Smooth muscle cell of the brain vasculature (primary cell): ENCODE measurements at regions not wholly inside any gene's neighbourhood (a gene's known extent, or its start where the extent isn't known, plus 50 kb on each side); places are given as distances from the start of the nearest gene placed in this dataset.
A peak's percentile ranks its signal among the peaks of the same experiment; 100 is the strongest.

Experiments
- DNase-seq: peaks from one replicate; pipeline ENCODE4 v3.0.0-alpha.2; 2012; ENCODE audit warnings: low read depth, low spot score

- DNase-seq = no peak
These were observed 184.8 kb downstream of the CXCL12 start for GRCh38 chr10:44199991-44200655.

- no peak for DNase-seq
These were observed 185.6 kb downstream of the CXCL12 start for GRCh38 chr10:44199267-44199666.

- no peak for DNase-seq
These were observed 186.2 kb downstream of the CXCL12 start for GRCh38 chr10:44198780-44199097.

DNA sequence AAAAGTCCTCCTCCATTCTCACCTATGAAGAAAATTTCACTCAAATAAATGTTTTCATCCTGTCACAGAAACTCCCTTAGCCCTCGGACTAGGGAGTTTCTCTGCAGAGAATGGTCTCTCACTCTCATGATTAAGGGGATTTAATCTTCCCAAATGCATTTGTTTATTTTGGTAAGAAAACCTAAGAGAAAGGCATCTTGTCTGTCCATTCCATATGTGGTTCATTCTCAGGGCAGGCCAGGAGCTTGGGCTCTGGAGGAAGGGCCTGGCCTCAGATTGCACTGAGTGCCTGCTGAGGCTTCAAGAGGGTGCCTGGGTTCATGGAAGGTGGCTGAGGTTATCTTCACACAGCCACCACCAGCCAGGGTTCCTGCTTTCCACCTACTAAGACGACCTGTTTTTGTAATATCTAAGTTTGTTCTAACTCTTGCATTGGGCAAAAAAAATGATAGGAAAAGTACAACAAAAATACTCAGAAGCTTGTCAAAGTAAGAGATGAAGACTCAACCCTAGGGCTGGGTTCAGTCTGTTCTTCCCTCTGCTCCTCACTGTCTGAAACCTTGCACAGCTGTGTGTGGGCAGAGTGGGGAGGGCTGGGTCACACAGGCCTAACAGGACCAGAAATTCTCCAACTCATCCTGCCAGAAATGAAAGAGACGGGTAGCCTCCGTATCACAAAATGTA is 186.7 kb downstream of the CXCL12 start:
- no peak for DNase-seq

DNA sequence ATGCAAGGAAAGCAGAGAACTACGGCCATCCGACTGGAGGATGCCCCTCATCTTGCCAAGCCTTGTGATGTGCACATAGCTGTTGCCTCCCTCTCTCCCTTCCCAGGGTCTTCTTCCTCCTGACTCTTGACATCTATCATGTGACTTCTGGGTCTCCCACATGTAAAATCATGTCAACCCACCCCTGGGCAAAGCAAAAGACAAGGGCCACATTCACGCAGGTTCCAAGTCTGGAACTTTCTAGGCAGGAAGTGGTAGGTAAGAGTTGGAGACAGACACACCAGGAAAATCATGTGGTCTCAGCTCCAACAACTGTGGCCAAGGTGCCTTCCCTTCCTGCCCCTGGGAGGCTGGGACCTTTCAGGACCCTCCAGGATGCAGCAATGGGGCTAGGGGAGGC is 187.3 kb downstream of the CXCL12 start:
- no peak for DNase-seq

DNA sequence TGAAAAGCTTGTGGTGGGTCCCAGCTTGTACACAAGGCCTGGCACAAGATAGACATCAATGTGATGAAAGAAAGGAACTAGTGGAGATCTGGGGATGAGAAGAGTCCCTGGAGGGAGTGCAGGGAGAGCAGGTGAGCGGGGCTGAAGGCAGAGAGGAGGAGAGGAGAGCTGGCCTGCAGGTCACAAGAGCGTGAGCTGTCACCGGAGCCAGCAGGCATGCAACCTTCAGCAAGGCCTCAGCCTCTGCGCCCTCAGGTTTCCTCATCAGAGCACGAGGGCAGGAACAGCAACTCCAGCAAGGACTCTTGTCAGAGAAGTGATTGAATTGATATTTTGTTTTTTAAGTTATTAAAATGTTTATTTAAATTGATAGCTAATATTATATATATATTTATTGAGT is 188.6 kb downstream of the CXCL12 start:
- DNase-seq = no peak

GRCh38 chr10:44196008-44196320 is 188.9 kb downstream of the CXCL12 start:
- DNase-seq = no peak

GRCh38 chr10:44195112-44196007 is 189.5 kb downstream of the CXCL12 start:
- DNase-seq = peak; percentile 93

DNA sequence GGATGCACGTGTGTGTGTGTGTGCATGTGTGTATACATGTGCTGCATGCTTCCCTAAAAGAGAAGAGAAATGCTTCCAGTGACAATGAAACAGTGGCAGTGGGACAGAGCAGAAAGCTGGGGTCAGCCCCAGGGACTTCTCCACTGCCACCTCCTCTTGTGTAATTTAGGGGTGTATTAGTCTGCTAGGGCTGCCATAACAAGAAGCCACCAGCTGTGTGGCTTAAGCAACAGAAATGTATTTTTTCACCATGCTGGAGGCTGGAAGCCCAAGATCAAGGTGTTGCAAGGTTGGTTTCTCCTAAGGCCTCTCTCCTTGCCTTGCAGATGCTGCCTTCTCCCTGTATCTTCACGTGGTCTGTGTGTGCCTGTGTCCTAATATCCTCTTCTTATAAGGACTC is 190.5 kb downstream of the CXCL12 start:
- DNase-seq = no peak

DNA sequence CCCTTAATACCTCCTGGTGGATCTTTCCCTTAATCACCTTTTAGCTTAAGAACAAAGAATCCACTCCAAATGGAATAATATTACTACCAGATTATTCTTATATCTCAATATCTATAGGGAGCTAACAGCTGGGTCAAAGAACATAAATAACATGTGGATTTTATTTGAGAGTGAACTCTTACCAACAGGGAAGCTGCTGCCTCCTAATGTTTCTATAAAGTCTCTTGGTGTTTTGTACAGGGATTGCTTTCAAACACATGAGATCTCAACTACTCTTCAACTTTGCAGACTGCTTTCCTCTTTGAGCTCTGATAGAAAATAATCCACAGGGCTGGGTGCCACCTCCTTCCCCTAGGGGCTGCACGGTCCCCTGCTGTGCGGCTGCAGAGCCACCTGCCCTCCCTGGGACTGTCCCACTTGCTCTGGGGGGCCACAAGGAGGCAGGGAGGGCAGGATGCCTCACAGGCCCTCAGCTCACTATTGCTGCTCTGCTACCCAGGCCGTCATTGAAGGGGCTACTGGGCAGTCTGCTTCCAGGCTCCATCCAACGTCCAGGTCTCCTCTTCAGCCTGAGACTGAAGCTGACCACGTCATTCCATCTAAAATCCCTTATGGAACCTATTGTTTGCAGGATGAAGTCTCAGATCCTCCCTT is 191.2 kb downstream of the CXCL12 start:
- DNase-seq = no peak

- no peak for DNase-seq
These were observed 191.7 kb downstream of the CXCL12 start for GRCh38 chr10:44193166-44193565.

- DNase-seq = no peak
These were observed 192.5 kb downstream of the CXCL12 start for GRCh38 chr10:44192435-44192834.

DNA sequence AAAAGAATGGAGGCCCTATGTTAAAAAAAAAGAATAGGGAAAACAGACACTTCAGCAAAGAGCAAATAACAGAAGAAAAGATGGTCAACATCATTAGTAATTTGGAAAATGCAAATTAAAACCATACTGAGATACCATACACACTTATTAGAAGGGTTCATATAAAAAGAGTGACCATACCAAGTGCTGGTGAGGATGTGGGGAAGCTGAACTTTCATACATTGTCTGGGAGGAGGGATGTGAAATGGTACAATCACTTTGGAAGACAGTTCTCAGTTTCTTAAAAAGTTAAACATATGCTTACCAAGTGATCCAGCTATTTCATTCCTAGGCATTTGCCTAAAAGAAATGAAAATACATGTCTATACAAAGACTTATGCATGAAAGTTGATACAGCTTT is 194.4 kb downstream of the CXCL12 start:
- DNase-seq = no peak

DNA sequence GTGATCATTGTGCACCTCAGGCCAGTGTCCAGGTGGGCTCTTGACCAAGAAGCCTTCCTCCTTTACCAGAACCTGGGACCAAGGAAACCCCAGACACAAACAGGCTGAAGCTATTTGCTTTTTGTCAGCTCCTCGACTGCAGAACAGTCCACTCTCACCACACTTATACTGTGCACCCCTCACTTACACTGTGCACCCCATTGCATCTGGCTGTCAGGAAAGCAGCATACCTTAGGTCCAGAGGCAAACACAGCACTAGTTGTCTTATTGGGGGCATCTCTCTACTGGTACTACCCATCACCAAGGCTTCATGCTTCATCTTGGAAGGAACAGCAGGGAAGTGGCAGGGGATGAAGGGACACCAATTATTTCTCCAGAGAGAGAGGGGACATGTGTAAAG is 198.1 kb downstream of the CXCL12 start:
- DNase-seq = no peak

GRCh38 chr10:44186150-44186549 is 198.7 kb downstream of the CXCL12 start:
- DNase-seq = no peak

- no peak for DNase-seq
These were observed 199.6 kb downstream of the CXCL12 start for GRCh38 chr10:44185315-44185666.

DNA sequence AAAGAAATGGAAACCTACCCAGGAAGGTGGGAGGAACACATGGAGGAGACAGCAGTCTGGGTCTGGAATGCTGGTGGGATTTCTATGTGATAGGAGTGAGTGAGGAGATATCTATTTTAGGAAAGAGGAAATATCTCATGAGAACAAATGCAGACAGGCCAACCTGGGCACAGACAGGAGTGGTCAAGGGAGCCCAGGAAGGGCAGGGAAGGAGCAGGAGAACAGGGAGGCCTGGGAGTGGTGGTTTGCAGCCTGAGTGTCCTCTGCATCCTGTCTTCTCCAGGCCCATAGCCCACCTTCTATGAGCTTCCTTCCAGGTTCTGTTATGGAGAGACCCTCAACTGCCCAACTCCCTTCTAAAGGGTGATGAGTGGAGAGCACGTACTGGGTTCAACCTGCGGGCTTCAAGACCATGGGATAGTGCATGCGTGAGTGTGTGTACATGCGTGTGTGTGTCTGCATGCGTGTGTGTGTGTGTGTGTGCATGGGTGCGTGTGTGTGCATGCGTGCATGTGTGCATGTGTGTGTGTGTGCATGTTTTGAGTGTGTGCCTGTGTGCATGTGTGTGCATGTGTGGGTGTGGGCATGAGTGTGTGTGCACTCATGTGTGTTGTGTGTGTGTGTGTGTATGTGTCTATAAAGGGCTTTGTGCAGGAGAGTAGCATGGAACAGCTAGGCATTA is 200.1 kb downstream of the CXCL12 start:
- DNase-seq = no peak

DNA sequence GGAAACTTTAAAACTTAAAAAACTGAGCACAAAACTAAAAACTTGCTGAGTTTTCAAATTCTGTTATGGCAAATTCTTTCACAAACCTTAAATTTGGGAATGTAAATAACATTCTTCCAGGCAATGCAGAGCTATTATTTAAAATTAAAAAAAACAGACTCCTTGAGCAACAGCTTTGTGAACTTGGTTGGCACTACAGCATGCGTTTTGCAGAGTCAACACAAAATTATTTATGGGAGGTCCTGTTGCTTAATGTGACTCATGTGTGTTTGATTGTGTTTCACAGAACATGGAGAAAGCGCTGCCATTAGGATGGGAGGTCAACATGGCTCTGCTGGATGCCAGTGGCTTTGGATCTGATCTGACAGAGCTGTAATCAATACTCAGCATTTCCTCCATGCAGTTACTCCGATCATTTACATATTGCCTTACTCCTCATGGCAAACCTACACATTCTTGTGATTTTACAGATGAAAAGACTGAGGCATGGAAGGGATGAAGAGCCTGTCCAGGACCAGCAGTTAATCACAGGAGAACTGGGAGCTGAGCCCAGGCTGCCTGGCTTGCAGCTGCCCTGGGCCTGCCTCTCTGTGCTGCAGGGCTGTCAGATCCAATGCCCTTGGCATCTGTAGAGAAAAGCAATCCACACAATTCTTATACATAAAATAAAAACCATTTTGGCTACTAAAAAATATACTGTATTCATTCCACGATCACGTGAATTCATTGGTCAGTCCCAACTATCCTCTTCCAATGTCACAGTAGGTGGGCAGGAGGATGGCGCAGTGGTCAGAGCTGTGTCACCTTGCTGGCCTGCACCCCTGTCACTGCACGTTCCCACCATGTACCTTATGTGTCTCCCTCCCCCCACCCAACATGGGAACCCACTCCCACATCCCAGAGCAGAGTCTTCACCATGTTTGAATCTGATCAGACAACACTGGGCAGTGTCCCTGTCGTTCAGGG is 200.9 kb downstream of the CXCL12 start:
- DNase-seq = no peak

DNA sequence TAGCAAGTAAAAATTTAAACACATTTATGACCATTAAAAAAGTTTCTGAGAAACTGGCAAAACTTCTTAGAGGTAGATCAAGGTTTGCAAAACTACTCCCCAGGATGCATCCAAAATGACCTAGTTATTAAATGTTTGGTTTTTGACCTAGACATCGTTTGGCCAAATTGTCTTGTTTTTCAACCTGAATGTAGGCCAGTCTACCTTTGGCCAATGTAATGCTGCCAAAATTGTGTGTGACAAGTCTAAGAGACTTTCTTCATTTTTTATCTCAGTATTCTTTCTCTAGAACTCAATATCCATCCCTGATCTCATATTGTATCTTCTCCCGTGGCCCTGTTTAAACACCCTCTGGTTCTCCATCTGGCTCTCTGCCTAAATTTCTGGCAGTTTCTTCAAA is 202.0 kb downstream of the CXCL12 start:
- no peak for DNase-seq

GRCh38 chr10:44180321-44181168 is 204.4 kb downstream of the CXCL12 start:
- peak; percentile 93 for DNase-seq
